CD4-positive, alpha-beta memory T cell (primary cell): ENCODE measurements at regions not wholly inside any gene's neighbourhood (a gene's known extent, or its start where the extent isn't known, plus 50 kb on each side); places are given as distances from the start of the nearest gene placed in this dataset.

Experiments
- CTCF ChIA-PET: fragments of 350-600 bp; sonication (Branson Sonifier 250); formaldehyde crosslinking; loops from one replicate; lab custom pipeline; 2021; ENCODE audit warnings: inconsistent platforms; ENCODE audit not compliant: partially characterized antibody; lab: Charles Lee
- POLR2A ChIA-PET: fragments of 350-600 bp; sonication (Branson Sonifier 250); formaldehyde crosslinking; loops from one replicate; lab custom pipeline; 2021; ENCODE audit not compliant: partially characterized antibody; lab: Charles Lee
- DNase-seq, 5 donors: peaks; one replicate each; pipeline versions ENCODE4 v3.0.0 to v3.0.0-alpha.2; 2020 to 2022; ENCODE audit warnings: mixed read lengths in 1 of 5
- H3K27ac ChIP-seq: one replicate; pipeline ENCODE4 v1.7.0; 2013; ENCODE audit warnings: low read depth, low read length
- H3K27me3 ChIP-seq: 2 replicates; pipeline ENCODE4 v1.7.0; 2013; ENCODE audit warnings: mild to moderate bottlenecking, low read length, moderate library complexity; ENCODE audit not compliant: insufficient read depth
- H3K36me3 ChIP-seq: 2 replicates; pipeline ENCODE4 v1.7.0; 2013; ENCODE audit warnings: mild to moderate bottlenecking, low read length, moderate library complexity; ENCODE audit not compliant: insufficient read depth
- H3K4me1 ChIP-seq: 2 replicates; pipeline ENCODE4 v1.7.0; 2013; ENCODE audit warnings: mild to moderate bottlenecking, low read length, moderate library complexity; ENCODE audit not compliant: insufficient read depth
- H3K4me3 ChIP-seq, 2 donors: one replicate each; pipeline ENCODE4 v1.7.0; 2013; ENCODE audit warnings: low read length in 2 of 2, mild to moderate bottlenecking in 1 of 2
- H3K9me3 ChIP-seq, 2 donors: one replicate each; pipeline ENCODE4 v1.7.0; 2013; ENCODE audit warnings: low read length in 2 of 2, control low read depth in 1 of 2; ENCODE audit not compliant: control insufficient read depth in 1 of 2
- H3K27ac Mint-ChIP-seq, 7 donors: one replicate each; pipeline ENCODE4 v1.8.0; 2020 to 2021; ENCODE audit warnings: mixed read lengths in 7 of 7, mild to moderate bottlenecking in 6 of 7, inconsistent platforms in 3 of 7, moderate library complexity in 3 of 7
- H3K27me3 Mint-ChIP-seq, 2 donors: one replicate each; pipeline ENCODE4 v1.8.0; 2020 to 2021; ENCODE audit warnings: mixed read lengths in 2 of 2
- H3K36me3 Mint-ChIP-seq, 2 donors: one replicate each; pipeline ENCODE4 v1.8.0; 2020 to 2021; ENCODE audit warnings: mixed read lengths in 2 of 2, inconsistent platforms in 1 of 2, mild to moderate bottlenecking in 1 of 2
- H3K4me1 Mint-ChIP-seq, 4 donors: one replicate each; pipeline ENCODE4 v1.8.0; 2020 to 2021; ENCODE audit warnings: mixed read lengths in 4 of 4, mild to moderate bottlenecking in 1 of 4
- H3K4me3 Mint-ChIP-seq, 8 donors: one replicate each; pipeline ENCODE4 v1.8.0; 2020 to 2021; ENCODE audit warnings: mixed read lengths in 8 of 8, mild to moderate bottlenecking in 7 of 8, moderate library complexity in 6 of 8, inconsistent platforms in 3 of 8
- H3K9me3 Mint-ChIP-seq, 8 donors: one replicate each; pipeline ENCODE4 v1.8.0; 2020 to 2021; ENCODE audit warnings: mixed read lengths in 8 of 8, mild to moderate bottlenecking in 5 of 8, inconsistent platforms in 3 of 8, moderate library complexity in 1 of 8
- intact Hi-C: fragments of 100-400 bp; cut with micrococcal nuclease; formaldehyde crosslinking; loops from one replicate; pipeline ENCODE4 v1.15.1; 2023

GRCh38 chr4:164307262-164307661 lies 446.7 kb upstream of the SMIM31 start:
- Mint-ChIP-seq H3K27me3 (no peaks in the 10 kb centered on the region), H3K4me3 (no peak overlapping the region), H3K9me3 (peaks cover 0 to 2% (median 0%) of the 10 kb centered on the region in 8 donors), H3K27ac (no peak overlapping the region), H3K4me1 (no peaks in the 10 kb centered on the region), H3K36me3 (no peaks in the 10 kb centered on the region)
- Histone ChIP-seq H3K36me3 (no peaks in the 10 kb centered on the region), H3K4me1 (no peaks in the 10 kb centered on the region), H3K9me3 (no peaks in the 10 kb centered on the region), H3K27me3 (no peaks in the 10 kb centered on the region), H3K27ac (no peak overlapping the region), H3K4me3 (no peak overlapping the region)
- ChIA-PET POLR2A (no interaction called here), CTCF (no interaction called here)
- intact Hi-C loops = no loop called here
- no peak for DNase-seq

GRCh38 chr4:164312671-164313070 lies 441.3 kb upstream of the SMIM31 start:
- Mint-ChIP-seq H3K9me3 (peaks cover 0 to 5% (median under 1%) of the 10 kb centered on the region in 8 donors), H3K27ac (no peak overlapping the region), H3K4me3 (no peak overlapping the region), H3K36me3 (no peaks in the 10 kb centered on the region), H3K4me1 (no peaks in the 10 kb centered on the region), H3K27me3 (no peaks in the 10 kb centered on the region)
- ChIA-PET CTCF (no interaction called here), POLR2A (no interaction called here)
- no peaks in the 10 kb centered on the region for H3K27me3 ChIP-seq
- no peak overlapping the region for H3K4me3 ChIP-seq
- no peaks in the 10 kb centered on the region for H3K9me3 ChIP-seq
- no peaks in the 10 kb centered on the region for H3K36me3 ChIP-seq
- intact Hi-C loops = no loop called here
- H3K27ac ChIP-seq = no peak overlapping the region
- no peaks in the 10 kb centered on the region for H3K4me1 ChIP-seq
- no peak for DNase-seq

GRCh38 chr4:164313853-164314252 lies 440.1 kb upstream of the SMIM31 start:
- Histone ChIP-seq H3K4me1 (no peaks in the 10 kb centered on the region), H3K27me3 (no peaks in the 10 kb centered on the region), H3K4me3 (no peak overlapping the region), H3K27ac (no peak overlapping the region), H3K36me3 (no peaks in the 10 kb centered on the region), H3K9me3 (no peaks in the 10 kb centered on the region)
- Mint-ChIP-seq H3K27me3 (no peaks in the 10 kb centered on the region), H3K27ac (no peak overlapping the region), H3K36me3 (no peaks in the 10 kb centered on the region), H3K4me3 (no peak overlapping the region), H3K9me3 (peaks cover 0 to 5% (median 0%) of the 10 kb centered on the region in 8 donors), H3K4me1 (no peaks in the 10 kb centered on the region)
- POLR2A ChIA-PET = no interaction called here
- CTCF ChIA-PET = no interaction called here
- intact Hi-C loops = no loop called here
- DNase-seq = no peak

- no peaks in the 10 kb centered on the region for H3K27me3 ChIP-seq
- no peaks in the 10 kb centered on the region for H3K36me3 ChIP-seq
- H3K9me3 ChIP-seq = no peaks in the 10 kb centered on the region
- H3K36me3 Mint-ChIP-seq = no peaks in the 10 kb centered on the region
- no peak overlapping the region for H3K27ac Mint-ChIP-seq
- ChIA-PET POLR2A (no interaction called here), CTCF (no interaction called here)
- DNase-seq = no peak
- intact Hi-C loops = no loop called here
- no peak overlapping the region for H3K4me3 ChIP-seq
- peaks cover 0 to 4% (median 1%) of the 10 kb centered on the region in 8 donors for H3K9me3 Mint-ChIP-seq
- no peaks in the 10 kb centered on the region for H3K4me1 ChIP-seq
- H3K27me3 Mint-ChIP-seq = no peaks in the 10 kb centered on the region
- H3K27ac ChIP-seq = no peak overlapping the region
- H3K4me3 Mint-ChIP-seq = no peak overlapping the region
- no peaks in the 10 kb centered on the region for H3K4me1 Mint-ChIP-seq
Observed at GRCh38 chr4:164318350-164318749, 435.6 kb upstream of the SMIM31 start.

- H3K4me1 ChIP-seq = no peaks in the 10 kb centered on the region
- H3K4me1 Mint-ChIP-seq = no peaks in the 10 kb centered on the region
- peaks cover 0 to 3% (median 0%) of the 10 kb centered on the region in 8 donors for H3K9me3 Mint-ChIP-seq
- CTCF ChIA-PET = no interaction called here
- intact Hi-C loops = no loop called here
- POLR2A ChIA-PET = no interaction called here
- DNase-seq = no peak
- H3K9me3 ChIP-seq = no peaks in the 10 kb centered on the region
- no peaks in the 10 kb centered on the region for H3K36me3 ChIP-seq
- no peaks in the 10 kb centered on the region for H3K36me3 Mint-ChIP-seq
- H3K27me3 ChIP-seq = no peaks in the 10 kb centered on the region
- H3K27me3 Mint-ChIP-seq = no peaks in the 10 kb centered on the region
- H3K27ac Mint-ChIP-seq = no peak overlapping the region
- no peak overlapping the region for H3K27ac ChIP-seq
- no peak overlapping the region for H3K4me3 Mint-ChIP-seq
- H3K4me3 ChIP-seq = no peak overlapping the region
Observed at GRCh38 chr4:164319688-164320087, 434.2 kb upstream of the SMIM31 start.

GRCh38 chr4:164320847-164321246 lies 433.1 kb upstream of the SMIM31 start:
- Mint-ChIP-seq H3K9me3 (peaks cover 0 to 3% (median 0%) of the 10 kb centered on the region in 8 donors), H3K36me3 (no peaks in the 10 kb centered on the region), H3K27me3 (no peaks in the 10 kb centered on the region), H3K4me3 (no peak overlapping the region), H3K4me1 (no peaks in the 10 kb centered on the region), H3K27ac (no peak overlapping the region)
- no peak overlapping the region for H3K4me3 ChIP-seq
- H3K27me3 ChIP-seq = no peaks in the 10 kb centered on the region
- ChIA-PET CTCF (no interaction called here), POLR2A (no interaction called here)
- intact Hi-C loops = no loop called here
- DNase-seq = no peak
- H3K9me3 ChIP-seq = no peaks in the 10 kb centered on the region
- no peak overlapping the region for H3K27ac ChIP-seq
- H3K36me3 ChIP-seq = no peaks in the 10 kb centered on the region
- H3K4me1 ChIP-seq = no peaks in the 10 kb centered on the region

- H3K4me1 Mint-ChIP-seq = no peaks in the 10 kb centered on the region
- intact Hi-C loops = no loop called here
- H3K4me1 ChIP-seq = no peaks in the 10 kb centered on the region
- H3K36me3 ChIP-seq = no peaks in the 10 kb centered on the region
- POLR2A ChIA-PET = no interaction called here
- CTCF ChIA-PET = interaction anchor here (1.0 kb wide), 1 partner anchor 39 kb away, joined by 3 read pairs; no protein-coding TSS in a partner anchor
- no peak overlapping the region for H3K27ac Mint-ChIP-seq
- no peak overlapping the region for H3K4me3 Mint-ChIP-seq
- H3K27ac ChIP-seq = no peak overlapping the region
- no peaks in the 10 kb centered on the region for H3K9me3 ChIP-seq
- DNase-seq = no peak
- H3K4me3 ChIP-seq = no peak overlapping the region
- H3K9me3 Mint-ChIP-seq = no peaks in the 10 kb centered on the region
- H3K36me3 Mint-ChIP-seq = no peaks in the 10 kb centered on the region
- peaks cover 0 to 1% of the 10 kb centered on the region in 2 donors for H3K27me3 Mint-ChIP-seq
- H3K27me3 ChIP-seq = no peaks in the 10 kb centered on the region
Observed at GRCh38 chr4:164326056-164326455, 427.9 kb upstream of the SMIM31 start.
